A549 (cell line): ENCODE measurements at regions not wholly inside any gene's neighbourhood (a gene's known extent, or its start where the extent isn't known, plus 50 kb on each side); places are given as distances from the start of the nearest gene placed in this dataset.

Experiments used
- CBX8 ChIP-seq: fragments of 200-600 bp; sonication (generic); IDR thresholded peaks from 2 replicates; pipeline ENCODE4 v1.6.1; 2016
- CHD4 ChIP-seq: fragments of 200-600 bp; sonication (generic); IDR thresholded peaks from 2 replicates; pipeline ENCODE4 v1.6.1; 2016; ENCODE audit warnings: antibody characterized with exemption, mild to moderate bottlenecking, borderline replicate concordance
- EP300 ChIP-seq, 2 experiments: fragments of >200 bp; sonication (Bioruptor Twin); formaldehyde crosslinking; IDR thresholded peaks; 2 replicates in 1 of 2; 3 replicates in 1 of 2; pipeline ENCODE4 v1.6.1; 2016 to 2017
- HDAC2 ChIP-seq: fragments of 200-600 bp; sonication (generic); IDR thresholded peaks from 2 replicates; pipeline ENCODE4 v1.6.1; 2016
- MAFK ChIP-seq: fragments of 450-650 bp; IDR thresholded peaks from 2 replicates; pipeline ENCODE4 v1.6.1; 2014; ENCODE audit not compliant: partially characterized antibody
- MAZ ChIP-seq: fragments of 150-350 bp; IDR thresholded peaks from 2 replicates; pipeline ENCODE4 v1.6.1; 2014; ENCODE audit warnings: antibody characterized with exemption, low read depth, low read length, borderline replicate concordance
- POLR2A ChIP-seq: IDR thresholded peaks from 2 replicates; pipeline ENCODE4 v1.6.1; 2012; ENCODE audit warnings: mild to moderate bottlenecking, low read length
- RFX5 ChIP-seq: fragments of 450-650 bp; IDR thresholded peaks from 2 replicates; pipeline ENCODE4 v1.7.1; 2014; ENCODE audit warnings: antibody characterized with exemption, mild to moderate bottlenecking, moderate library complexity
- SMC3 ChIP-seq: fragments of >200 bp; sonication (Bioruptor Twin); formaldehyde crosslinking; IDR thresholded peaks from 3 replicates; pipeline ENCODE4 v1.6.1; 2018; ENCODE audit warnings: inconsistent platforms
- TP53 ChIP-seq: fragments of 250-450 bp; sonication (Bioruptor Pico); IDR thresholded peaks from 2 replicates; pipeline ENCODE4 v1.5.0; 2021; ENCODE audit warnings: mild to moderate bottlenecking, moderate library complexity
- TF ChIP-seq, protein P1 (sequence below): fragments of 150-350 bp; IDR thresholded peaks from 2 replicates; pipeline ENCODE4 v1.6.1; 2014; ENCODE audit warnings: low read depth, mild to moderate bottlenecking, low read length
- TF ChIP-seq, protein P2 (sequence below): fragments of >200 bp; sonication (Bioruptor Twin); formaldehyde crosslinking; IDR thresholded peaks from 3 replicates; pipeline ENCODE4 v1.5.1; 2016
- TF ChIP-seq, protein P3 (sequence below): IDR thresholded peaks from 2 replicates; pipeline ENCODE4 v1.6.1; 2012; ENCODE audit warnings: low read depth, borderline replicate concordance
- TF ChIP-seq, protein P4 (sequence below): fragments of >200 bp; sonication (Bioruptor Twin); formaldehyde crosslinking; IDR thresholded peaks from 3 replicates; pipeline ENCODE4 v1.6.1; 2016

DNA sequence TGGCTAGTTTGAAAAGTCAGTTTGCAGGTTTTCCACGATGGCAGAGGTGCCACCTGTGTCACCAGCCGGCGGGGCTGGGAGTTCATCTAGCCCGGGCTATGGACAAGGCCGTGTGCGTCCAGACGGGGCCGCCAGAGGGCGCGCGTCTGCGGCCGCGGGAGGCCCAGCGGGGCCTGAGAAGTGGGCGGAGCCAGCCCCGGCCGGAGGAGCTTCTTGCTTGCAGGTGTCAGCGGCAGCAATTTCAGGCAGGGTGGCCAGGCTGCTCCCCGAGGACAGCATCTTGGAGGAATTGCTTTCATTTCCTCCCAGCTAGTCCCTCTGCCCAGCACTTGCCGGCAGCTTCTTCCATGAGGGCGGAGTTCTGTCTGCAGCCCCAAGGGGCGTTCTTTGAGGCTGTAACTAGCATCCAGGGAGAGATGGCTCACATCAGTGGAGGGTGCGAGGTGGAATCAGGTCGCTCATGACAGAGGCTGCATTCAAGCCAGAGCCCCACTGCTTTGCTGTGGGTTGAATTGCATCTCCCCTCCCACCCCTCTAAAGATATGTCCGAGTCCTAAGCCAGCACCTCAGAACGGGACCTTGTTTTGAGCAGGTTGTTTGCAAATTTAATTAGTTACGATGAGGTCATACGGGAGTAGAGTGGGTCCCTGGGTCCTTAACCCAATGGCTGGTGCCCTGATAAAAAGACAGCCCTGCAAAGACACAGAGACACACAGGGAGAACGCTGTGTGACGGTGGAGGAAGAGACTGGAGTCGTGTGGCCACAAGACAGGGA is 85.9 kb upstream of the MKI67 start:
- no peak for TF ChIP-seq CBX8
- no peak for TF ChIP-seq EP300 (IDR thresholded peaks at IDR 0.05)
- TF ChIP-seq POLR2A = no peak
- TF ChIP-seq, protein P1, sequence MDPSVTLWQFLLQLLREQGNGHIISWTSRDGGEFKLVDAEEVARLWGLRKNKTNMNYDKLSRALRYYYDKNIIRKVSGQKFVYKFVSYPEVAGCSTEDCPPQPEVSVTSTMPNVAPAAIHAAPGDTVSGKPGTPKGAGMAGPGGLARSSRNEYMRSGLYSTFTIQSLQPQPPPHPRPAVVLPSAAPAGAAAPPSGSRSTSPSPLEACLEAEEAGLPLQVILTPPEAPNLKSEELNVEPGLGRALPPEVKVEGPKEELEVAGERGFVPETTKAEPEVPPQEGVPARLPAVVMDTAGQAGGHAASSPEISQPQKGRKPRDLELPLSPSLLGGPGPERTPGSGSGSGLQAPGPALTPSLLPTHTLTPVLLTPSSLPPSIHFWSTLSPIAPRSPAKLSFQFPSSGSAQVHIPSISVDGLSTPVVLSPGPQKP = no peak
- TF ChIP-seq, protein P2, sequence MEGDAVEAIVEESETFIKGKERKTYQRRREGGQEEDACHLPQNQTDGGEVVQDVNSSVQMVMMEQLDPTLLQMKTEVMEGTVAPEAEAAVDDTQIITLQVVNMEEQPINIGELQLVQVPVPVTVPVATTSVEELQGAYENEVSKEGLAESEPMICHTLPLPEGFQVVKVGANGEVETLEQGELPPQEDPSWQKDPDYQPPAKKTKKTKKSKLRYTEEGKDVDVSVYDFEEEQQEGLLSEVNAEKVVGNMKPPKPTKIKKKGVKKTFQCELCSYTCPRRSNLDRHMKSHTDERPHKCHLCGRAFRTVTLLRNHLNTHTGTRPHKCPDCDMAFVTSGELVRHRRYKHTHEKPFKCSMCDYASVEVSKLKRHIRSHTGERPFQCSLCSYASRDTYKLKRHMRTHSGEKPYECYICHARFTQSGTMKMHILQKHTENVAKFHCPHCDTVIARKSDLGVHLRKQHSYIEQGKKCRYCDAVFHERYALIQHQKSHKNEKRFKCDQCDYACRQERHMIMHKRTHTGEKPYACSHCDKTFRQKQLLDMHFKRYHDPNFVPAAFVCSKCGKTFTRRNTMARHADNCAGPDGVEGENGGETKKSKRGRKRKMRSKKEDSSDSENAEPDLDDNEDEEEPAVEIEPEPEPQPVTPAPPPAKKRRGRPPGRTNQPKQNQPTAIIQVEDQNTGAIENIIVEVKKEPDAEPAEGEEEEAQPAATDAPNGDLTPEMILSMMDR = peak; percentile 86
- TF ChIP-seq MAFK = no peak
- TF ChIP-seq, protein P3, sequence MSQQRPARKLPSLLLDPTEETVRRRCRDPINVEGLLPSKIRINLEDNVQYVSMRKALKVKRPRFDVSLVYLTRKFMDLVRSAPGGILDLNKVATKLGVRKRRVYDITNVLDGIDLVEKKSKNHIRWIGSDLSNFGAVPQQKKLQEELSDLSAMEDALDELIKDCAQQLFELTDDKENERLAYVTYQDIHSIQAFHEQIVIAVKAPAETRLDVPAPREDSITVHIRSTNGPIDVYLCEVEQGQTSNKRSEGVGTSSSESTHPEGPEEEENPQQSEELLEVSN = no peak
- TF ChIP-seq HDAC2 = no peak
- TF ChIP-seq, protein P4, sequence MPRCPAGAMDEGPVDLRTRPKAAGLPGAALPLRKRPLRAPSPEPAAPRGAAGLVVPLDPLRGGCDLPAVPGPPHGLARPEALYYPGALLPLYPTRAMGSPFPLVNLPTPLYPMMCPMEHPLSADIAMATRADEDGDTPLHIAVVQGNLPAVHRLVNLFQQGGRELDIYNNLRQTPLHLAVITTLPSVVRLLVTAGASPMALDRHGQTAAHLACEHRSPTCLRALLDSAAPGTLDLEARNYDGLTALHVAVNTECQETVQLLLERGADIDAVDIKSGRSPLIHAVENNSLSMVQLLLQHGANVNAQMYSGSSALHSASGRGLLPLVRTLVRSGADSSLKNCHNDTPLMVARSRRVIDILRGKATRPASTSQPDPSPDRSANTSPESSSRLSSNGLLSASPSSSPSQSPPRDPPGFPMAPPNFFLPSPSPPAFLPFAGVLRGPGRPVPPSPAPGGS = no peak
- TF ChIP-seq CHD4 = no peak
- no peak for TF ChIP-seq TP53 (CRISPR knock-in tag)
- TF ChIP-seq MAZ = no peak
- TF ChIP-seq SMC3 = peak; percentile 70
- no peak for TF ChIP-seq RFX5
